ENCODE measurements at regions not wholly inside any gene's neighbourhood (a gene's known extent, or its start where the extent isn't known, plus 50 kb on each side); places are given as distances from the start of the nearest gene placed in this dataset.

GRCh38 chr4:141807103-141807891 lies 170.9 kb downstream of the IL15 start:
- TF ChIP-seq CTCF (IDR thresholded peaks at IDR 0.05) (no peak), POLR2A (IDR thresholded peaks at IDR 0.05) (no peak)
